ENCODE measurements at regions not wholly inside any gene's neighbourhood (a gene's known extent, or its start where the extent isn't known, plus 50 kb on each side); places are given as distances from the start of the nearest gene placed in this dataset.

DNA sequence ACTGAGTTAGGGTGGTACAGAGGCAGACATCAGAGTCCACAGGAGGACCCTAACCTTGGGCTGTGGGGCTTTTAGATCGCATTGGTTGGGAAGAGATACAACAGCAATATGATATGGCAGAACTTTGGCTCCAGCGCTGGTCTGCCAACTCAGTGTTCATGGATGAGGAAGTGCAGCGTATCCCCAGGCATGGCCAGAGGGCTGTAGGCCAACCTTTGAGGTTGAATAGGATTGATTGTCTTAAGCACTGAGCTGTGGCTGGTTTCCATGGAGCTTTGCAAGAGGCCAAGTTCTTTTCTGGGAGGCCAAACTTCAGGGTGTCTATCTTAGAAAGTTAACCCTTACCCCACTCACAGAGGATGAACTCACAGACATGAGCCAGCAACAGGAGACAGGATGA is 144.1 kb upstream of the TMTC4 start (continued):
- TF ChIP-seq, protein P1, sequence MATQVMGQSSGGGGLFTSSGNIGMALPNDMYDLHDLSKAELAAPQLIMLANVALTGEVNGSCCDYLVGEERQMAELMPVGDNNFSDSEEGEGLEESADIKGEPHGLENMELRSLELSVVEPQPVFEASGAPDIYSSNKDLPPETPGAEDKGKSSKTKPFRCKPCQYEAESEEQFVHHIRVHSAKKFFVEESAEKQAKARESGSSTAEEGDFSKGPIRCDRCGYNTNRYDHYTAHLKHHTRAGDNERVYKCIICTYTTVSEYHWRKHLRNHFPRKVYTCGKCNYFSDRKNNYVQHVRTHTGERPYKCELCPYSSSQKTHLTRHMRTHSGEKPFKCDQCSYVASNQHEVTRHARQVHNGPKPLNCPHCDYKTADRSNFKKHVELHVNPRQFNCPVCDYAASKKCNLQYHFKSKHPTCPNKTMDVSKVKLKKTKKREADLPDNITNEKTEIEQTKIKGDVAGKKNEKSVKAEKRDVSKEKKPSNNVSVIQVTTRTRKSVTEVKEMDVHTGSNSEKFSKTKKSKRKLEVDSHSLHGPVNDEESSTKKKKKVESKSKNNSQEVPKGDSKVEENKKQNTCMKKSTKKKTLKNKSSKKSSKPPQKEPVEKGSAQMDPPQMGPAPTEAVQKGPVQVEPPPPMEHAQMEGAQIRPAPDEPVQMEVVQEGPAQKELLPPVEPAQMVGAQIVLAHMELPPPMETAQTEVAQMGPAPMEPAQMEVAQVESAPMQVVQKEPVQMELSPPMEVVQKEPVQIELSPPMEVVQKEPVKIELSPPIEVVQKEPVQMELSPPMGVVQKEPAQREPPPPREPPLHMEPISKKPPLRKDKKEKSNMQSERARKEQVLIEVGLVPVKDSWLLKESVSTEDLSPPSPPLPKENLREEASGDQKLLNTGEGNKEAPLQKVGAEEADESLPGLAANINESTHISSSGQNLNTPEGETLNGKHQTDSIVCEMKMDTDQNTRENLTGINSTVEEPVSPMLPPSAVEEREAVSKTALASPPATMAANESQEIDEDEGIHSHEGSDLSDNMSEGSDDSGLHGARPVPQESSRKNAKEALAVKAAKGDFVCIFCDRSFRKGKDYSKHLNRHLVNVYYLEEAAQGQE (IDR thresholded peaks at IDR 0.05; ENCODE audit: unreplicated experiment), result no peak
- TF ChIP-seq EZH2phosphoT487 (IDR thresholded peaks at IDR 0.05; ENCODE audit: unreplicated experiment) (no peak), ETS1 (IDR thresholded peaks at IDR 0.05) (no peak), STAT1 (IDR thresholded peaks at IDR 0.05; ENCODE audit: unreplicated experiment) (no peak), ZNF331 (CRISPR knock-in tag; IDR thresholded peaks at IDR 0.05; ENCODE audit: low read depth) (no peak), POLR2AphosphoS5 (IDR thresholded peaks at IDR 0.05; ENCODE audit: low read depth) (no peak), NANOG (IDR thresholded peaks at IDR 0.05; ENCODE audit: borderline replicate concordance) (no peak), EZH2 (IDR thresholded peaks at IDR 0.05; ENCODE audit: low read depth, unreplicated experiment) (no peak), ZNF114 (CRISPR knock-in tag; IDR thresholded peaks at IDR 0.05) (no peak)

- H3K36me3 Mint-ChIP-seq (ENCODE audit: low read depth), result peaks cover 14% of the 10 kb centered on the region; the same call in 2 of the 3 replicates
- peaks cover 4% of the 10 kb centered on the region; the same call in 1 of the 2 replicates for H3F3A ChIP-seq (replicated peaks; ENCODE audit: low read depth)
- no peaks in the 10 kb centered on the region for H3K36me3 ChIP-seq (ENCODE audit: insufficient read depth)
- no peaks in the 10 kb centered on the region for H3K27me3 ChIP-seq (ENCODE audit: insufficient read depth)
- no peak overlapping the region for H3K4me3 Mint-ChIP-seq
- DNase-seq (ENCODE audit: low spot score), result no peak
- peaks cover 13% of the 10 kb centered on the region; the same call in 2 of the 3 replicates for H3K9me3 Mint-ChIP-seq
- ATAC-seq, result no peak
- H3K4me3 ChIP-seq, result no peak overlapping the region
- H3K27ac ChIP-seq (ENCODE audit: low read depth), result no peak overlapping the region
- no peaks in the 10 kb centered on the region for H4K20me1 ChIP-seq (replicated peaks; ENCODE audit: insufficient read depth)
- TF ChIP-seq EZH2 (IDR thresholded peaks at IDR 0.05; ENCODE audit: low read depth, unreplicated experiment) (no peak), ZNF462 (CRISPR knock-in tag; IDR thresholded peaks at IDR 0.05) (no peak), POLR2AphosphoS5 (IDR thresholded peaks at IDR 0.05; ENCODE audit: low read depth) (no peak), EZH2phosphoT487 (IDR thresholded peaks at IDR 0.05; ENCODE audit: unreplicated experiment) (no peak)
- TF ChIP-seq, protein P1 (IDR thresholded peaks at IDR 0.05; ENCODE audit: unreplicated experiment), result no peak
- H3K27me3 Mint-ChIP-seq (ENCODE audit: insufficient read depth, low read depth, poor library complexity), result peaks cover 2% of the 10 kb centered on the region
- peaks cover 3% of the 10 kb centered on the region; the same call in 1 of the 2 replicates for H3K9me2 ChIP-seq (ENCODE audit: insufficient read depth)
- H2AFZ ChIP-seq, result no peak overlapping the region
- no peak overlapping the region for H3K27ac Mint-ChIP-seq
- no peaks in the 10 kb centered on the region for H3K79me2 ChIP-seq (replicated peaks; ENCODE audit: insufficient read depth)
- no peak overlapping the region for H3K4me2 ChIP-seq
- peaks cover 30% of the 10 kb centered on the region for H3K4me1 Mint-ChIP-seq
- H3K4me1 ChIP-seq (ENCODE audit: insufficient read depth), result peaks cover 14% of the 10 kb centered on the region
Observed at GRCh38 chr13:100817928-100818327, 143.3 kb upstream of the TMTC4 start.

Data from GM23338 (cell line).